GM06990 (cell line): ENCODE measurements at regions not wholly inside any gene's neighbourhood (a gene's known extent, or its start where the extent isn't known, plus 50 kb on each side); places are given as distances from the start of the nearest gene placed in this dataset.

Experiments
- DNase-seq: peaks from one replicate; pipeline ENCODE4 v3.0.0-alpha.2; 2011; ENCODE audit not compliant: insufficient read length; ENCODE audit errors: extremely low read depth
- H3K27me3 ChIP-seq: replicated peaks from 2 replicates; pipeline ENCODE4 v1.6.0; 2011; ENCODE audit warnings: low read length; ENCODE audit not compliant: control insufficient read depth, insufficient read depth
- H3K36me3 ChIP-seq: 2 replicates; pipeline ENCODE4 v1.5.1; 2011; ENCODE audit warnings: low read length; ENCODE audit not compliant: control insufficient read depth, insufficient read depth
- H3K4me3 ChIP-seq: replicated peaks from 2 replicates; pipeline ENCODE4 v1.5.1; 2011; ENCODE audit warnings: low read depth, mild to moderate bottlenecking, control low read depth, low read length
- TF ChIP-seq, protein P1 (sequence below): IDR thresholded peaks from 2 replicates; pipeline ENCODE4 v1.5.1; 2011; ENCODE audit warnings: low read length, control low read depth, mild to moderate bottlenecking, inconsistent platforms; ENCODE audit not compliant: insufficient read depth, poor library complexity, severe bottlenecking

DNA sequence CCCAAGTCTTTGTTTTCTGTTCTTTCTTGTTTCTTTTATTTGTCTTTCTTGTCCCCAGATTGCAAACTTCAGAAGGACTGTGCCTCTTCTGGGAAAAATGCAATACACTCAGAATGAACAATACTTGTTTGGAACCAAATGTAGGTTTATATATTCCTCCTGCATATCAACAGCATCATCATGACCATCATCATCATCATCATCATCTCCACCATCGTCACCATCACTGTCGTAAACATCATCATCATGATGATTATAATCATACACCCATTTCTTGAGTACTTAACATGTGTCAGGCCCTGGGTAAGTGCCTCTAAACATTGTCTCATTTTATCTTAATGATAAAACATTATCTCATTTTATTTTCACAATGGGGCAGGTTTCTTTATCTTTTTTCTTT is 476.8 kb downstream of the CCSER2 start:
- no peak overlapping the region for H3K4me3 ChIP-seq
- TF ChIP-seq, protein P1, sequence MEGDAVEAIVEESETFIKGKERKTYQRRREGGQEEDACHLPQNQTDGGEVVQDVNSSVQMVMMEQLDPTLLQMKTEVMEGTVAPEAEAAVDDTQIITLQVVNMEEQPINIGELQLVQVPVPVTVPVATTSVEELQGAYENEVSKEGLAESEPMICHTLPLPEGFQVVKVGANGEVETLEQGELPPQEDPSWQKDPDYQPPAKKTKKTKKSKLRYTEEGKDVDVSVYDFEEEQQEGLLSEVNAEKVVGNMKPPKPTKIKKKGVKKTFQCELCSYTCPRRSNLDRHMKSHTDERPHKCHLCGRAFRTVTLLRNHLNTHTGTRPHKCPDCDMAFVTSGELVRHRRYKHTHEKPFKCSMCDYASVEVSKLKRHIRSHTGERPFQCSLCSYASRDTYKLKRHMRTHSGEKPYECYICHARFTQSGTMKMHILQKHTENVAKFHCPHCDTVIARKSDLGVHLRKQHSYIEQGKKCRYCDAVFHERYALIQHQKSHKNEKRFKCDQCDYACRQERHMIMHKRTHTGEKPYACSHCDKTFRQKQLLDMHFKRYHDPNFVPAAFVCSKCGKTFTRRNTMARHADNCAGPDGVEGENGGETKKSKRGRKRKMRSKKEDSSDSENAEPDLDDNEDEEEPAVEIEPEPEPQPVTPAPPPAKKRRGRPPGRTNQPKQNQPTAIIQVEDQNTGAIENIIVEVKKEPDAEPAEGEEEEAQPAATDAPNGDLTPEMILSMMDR = no peak
- H3K36me3 ChIP-seq = no peaks in the 10 kb centered on the region
- no peaks in the 10 kb centered on the region for H3K27me3 ChIP-seq
- DNase-seq = no peak

DNA sequence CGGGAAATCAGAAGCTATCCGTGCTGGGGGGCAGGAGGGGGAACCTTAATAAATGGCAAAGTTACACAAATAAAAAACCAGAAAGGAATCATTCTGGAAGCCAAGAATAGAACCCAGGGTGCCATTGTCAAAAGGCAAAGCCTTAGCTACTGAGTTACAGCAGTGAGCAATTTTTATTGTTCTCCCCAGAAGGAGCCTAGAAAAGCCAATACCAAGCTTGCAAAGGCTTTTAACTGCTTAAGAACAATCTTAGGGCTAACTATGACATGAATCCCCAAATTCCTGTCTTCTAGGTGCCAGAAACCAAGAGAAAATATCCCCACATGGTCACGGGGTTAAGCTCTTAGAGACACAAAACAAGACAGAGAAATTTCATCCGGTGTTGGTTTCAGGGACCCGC is 482.7 kb downstream of the CCSER2 start:
- no peak for DNase-seq
- Histone ChIP-seq H3K4me3 (no peak overlapping the region), H3K36me3 (no peaks in the 10 kb centered on the region), H3K27me3 (no peaks in the 10 kb centered on the region)
- TF ChIP-seq, protein P1 = no peak

DNA sequence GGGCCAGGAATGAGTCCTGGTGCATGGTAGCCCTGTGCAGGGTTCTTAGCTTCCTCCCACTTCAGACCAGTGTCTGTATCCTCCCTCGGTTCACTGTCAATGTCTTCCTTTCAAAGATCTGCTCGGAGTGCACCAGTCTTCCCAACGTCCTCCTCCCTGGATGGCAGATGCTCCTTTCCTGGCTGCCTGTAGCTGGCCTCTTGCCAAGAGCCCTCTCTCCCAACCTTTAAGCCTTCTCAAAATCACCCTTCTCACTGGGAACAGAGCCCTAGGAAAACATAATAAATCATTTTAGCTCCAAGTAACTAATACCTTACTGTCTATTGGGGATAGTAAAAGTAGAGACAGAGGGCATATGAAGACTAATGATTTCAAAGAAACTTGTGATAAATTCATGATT is 490.6 kb downstream of the CCSER2 start:
- DNase-seq = no peak
- H3K36me3 ChIP-seq = no peaks in the 10 kb centered on the region

DNA sequence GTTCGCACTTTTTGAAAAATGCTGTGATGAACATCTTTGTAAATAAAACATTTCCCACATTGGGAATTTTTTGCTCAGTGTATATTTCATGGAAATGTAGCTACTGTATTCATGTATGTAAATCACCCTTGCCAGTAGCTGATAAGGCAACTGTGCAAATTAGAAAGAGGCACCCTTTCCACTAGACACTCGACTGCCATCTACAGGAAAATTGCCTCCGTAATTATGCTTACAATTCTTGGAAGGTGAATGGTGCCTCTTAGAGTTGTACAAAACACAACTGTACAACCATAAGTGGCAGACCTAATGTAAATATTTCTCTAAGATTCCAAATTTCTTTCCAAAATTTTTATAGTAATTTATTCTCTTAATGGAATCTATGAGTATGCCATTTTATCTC is 491.7 kb downstream of the CCSER2 start:
- H3K4me3 ChIP-seq = no peak overlapping the region
- no peaks in the 10 kb centered on the region; the same call in 1 of the 2 replicates for H3K27me3 ChIP-seq
- no peaks in the 10 kb centered on the region for H3K36me3 ChIP-seq
- DNase-seq = no peak
- TF ChIP-seq, protein P1 = peak; percentile 28

More for the DNA sequence above, 490.6 kb downstream of the CCSER2 start:
- TF ChIP-seq, protein P1 = no peak
- Histone ChIP-seq H3K27me3 (no peaks in the 10 kb centered on the region; the same call in 1 of the 2 replicates), H3K4me3 (no peak overlapping the region)

DNA sequence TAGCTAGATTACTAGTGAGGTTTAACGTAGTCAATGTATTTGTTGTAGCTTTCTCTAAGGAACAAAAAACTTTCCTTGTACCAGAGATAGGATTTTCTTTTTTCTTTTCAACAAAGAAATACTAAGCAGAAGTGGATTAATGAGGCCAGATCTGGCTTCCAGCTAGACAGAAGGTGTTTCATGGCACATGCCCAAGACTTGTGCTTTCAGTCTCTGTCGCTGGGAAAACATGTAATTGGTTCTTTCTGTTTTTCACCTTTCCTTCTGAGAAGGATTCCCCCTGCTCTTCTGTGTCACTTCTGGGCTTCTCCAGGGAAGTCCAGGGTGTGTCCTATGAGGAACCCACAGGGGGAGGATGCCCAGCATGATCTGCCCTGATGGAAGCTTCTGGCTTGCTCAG is 492.2 kb downstream of the CCSER2 start:
- H3K4me3 ChIP-seq = no peak overlapping the region
- TF ChIP-seq, protein P1 = no peak
- DNase-seq = no peak
- H3K36me3 ChIP-seq = no peaks in the 10 kb centered on the region
- no peaks in the 10 kb centered on the region; the same call in 1 of the 2 replicates for H3K27me3 ChIP-seq
